ENCODE measurements at regions not wholly inside any gene's neighbourhood (a gene's known extent, or its start where the extent isn't known, plus 50 kb on each side); places are given as distances from the start of the nearest gene placed in this dataset.
A peak's percentile ranks its signal among the peaks of the same experiment; 100 is the strongest.
"Not testable (repeated sequence)": the region's sequence is repeated elsewhere in the genome, so short reads cannot be mapped to it uniquely, and the experiment has no call there.

DNA sequence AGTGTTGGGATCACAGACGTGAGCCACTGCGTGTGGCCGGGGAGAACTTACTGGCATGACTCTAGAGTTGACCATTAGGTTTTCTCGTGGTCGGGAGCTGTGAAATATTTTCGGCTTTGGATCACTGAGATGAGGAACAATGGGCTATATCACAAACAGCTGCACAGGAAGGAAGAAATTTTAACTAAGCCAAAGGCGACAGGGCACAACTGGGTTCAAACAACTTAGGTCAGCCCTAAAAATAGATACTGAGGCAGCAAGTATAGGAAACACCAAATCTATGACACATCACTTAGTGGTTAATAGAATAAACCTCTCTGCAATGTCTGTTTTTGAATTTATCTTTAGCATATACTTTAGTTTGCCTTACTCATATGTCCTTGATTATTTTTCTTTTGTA lies 162.9 kb downstream of the LRIG3 start:
- peaks cover 5% of the 10 kb centered on the region for H3K9me3 Mint-ChIP-seq
- no peak overlapping the region for H3K27ac Mint-ChIP-seq
- no peaks in the 10 kb centered on the region for H3K27me3 Mint-ChIP-seq (ENCODE audit: low read depth)

DNA sequence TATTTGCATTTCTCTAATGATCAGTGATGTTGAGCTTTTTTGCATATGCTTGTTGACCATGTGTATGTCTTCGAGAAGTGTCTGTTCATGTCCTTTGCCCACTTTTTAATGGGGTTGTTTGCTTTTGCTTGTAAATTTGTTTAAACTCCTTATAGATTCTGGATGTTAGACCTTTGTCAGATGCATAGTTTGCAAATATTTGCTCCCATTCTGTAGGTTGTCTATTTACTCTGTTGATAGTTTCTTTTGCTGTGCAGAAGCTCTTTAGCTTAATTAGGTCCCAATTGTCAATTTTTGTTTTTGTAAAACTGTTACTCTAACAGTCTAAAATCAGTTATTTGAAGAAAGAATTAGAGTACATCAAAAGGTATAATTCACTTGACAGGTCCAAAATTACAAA lies 160.6 kb downstream of the LRIG3 start:
- not testable (repeated sequence) for H3K4me3 Mint-ChIP-seq; DNase-seq (ENCODE audit: low spot score in 2 of 2, unreplicated experiment in 2 of 2); H3K4me1 Mint-ChIP-seq; H3K9me3 Mint-ChIP-seq; H3K36me3 Mint-ChIP-seq; H3K27ac Mint-ChIP-seq; H3K27me3 Mint-ChIP-seq (ENCODE audit: low read depth)

More for the DNA sequence above, 162.9 kb downstream of the LRIG3 start:
- DNase-seq (ENCODE audit: low spot score in 2 of 2, unreplicated experiment in 2 of 2) = no peak
- TF ChIP-seq, protein P1, sequence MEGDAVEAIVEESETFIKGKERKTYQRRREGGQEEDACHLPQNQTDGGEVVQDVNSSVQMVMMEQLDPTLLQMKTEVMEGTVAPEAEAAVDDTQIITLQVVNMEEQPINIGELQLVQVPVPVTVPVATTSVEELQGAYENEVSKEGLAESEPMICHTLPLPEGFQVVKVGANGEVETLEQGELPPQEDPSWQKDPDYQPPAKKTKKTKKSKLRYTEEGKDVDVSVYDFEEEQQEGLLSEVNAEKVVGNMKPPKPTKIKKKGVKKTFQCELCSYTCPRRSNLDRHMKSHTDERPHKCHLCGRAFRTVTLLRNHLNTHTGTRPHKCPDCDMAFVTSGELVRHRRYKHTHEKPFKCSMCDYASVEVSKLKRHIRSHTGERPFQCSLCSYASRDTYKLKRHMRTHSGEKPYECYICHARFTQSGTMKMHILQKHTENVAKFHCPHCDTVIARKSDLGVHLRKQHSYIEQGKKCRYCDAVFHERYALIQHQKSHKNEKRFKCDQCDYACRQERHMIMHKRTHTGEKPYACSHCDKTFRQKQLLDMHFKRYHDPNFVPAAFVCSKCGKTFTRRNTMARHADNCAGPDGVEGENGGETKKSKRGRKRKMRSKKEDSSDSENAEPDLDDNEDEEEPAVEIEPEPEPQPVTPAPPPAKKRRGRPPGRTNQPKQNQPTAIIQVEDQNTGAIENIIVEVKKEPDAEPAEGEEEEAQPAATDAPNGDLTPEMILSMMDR (IDR thresholded peaks at IDR 0.05; ENCODE audit: unreplicated experiment) = no peak
- no peaks in the 10 kb centered on the region for H3K4me1 Mint-ChIP-seq
- H3K4me3 Mint-ChIP-seq = no peak overlapping the region
- H3K36me3 Mint-ChIP-seq = no peaks in the 10 kb centered on the region

DNA sequence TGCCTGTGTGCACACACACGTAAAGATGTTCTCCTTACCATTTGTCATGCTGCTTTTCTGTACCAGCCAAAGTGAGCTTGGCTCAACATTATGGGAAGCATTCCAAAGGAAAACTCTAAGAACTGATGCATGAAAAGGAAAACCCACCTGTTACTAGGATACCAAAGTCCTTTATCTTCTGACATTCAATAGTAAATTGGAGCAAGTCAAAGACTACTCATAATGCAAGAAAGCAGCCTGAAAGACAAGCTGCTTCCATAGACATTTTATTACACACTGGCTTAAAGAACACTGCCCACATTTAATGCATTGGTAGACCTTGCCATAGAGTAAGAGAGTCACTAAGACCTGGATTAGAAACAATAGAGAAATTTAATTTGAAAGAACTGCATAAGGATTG lies 159.0 kb downstream of the LRIG3 start:
- Mint-ChIP-seq H3K36me3 (no peaks in the 10 kb centered on the region), H3K27ac (no peak overlapping the region), H3K4me3 (no peak overlapping the region), H3K27me3 (ENCODE audit: low read depth) (no peaks in the 10 kb centered on the region), H3K4me1 (no peaks in the 10 kb centered on the region), H3K9me3 (no peaks in the 10 kb centered on the region)
- TF ChIP-seq, protein P1 (IDR thresholded peaks at IDR 0.05; ENCODE audit: unreplicated experiment) = no peak
- no peak for DNase-seq (ENCODE audit: low spot score in 2 of 2, unreplicated experiment in 2 of 2)

DNA sequence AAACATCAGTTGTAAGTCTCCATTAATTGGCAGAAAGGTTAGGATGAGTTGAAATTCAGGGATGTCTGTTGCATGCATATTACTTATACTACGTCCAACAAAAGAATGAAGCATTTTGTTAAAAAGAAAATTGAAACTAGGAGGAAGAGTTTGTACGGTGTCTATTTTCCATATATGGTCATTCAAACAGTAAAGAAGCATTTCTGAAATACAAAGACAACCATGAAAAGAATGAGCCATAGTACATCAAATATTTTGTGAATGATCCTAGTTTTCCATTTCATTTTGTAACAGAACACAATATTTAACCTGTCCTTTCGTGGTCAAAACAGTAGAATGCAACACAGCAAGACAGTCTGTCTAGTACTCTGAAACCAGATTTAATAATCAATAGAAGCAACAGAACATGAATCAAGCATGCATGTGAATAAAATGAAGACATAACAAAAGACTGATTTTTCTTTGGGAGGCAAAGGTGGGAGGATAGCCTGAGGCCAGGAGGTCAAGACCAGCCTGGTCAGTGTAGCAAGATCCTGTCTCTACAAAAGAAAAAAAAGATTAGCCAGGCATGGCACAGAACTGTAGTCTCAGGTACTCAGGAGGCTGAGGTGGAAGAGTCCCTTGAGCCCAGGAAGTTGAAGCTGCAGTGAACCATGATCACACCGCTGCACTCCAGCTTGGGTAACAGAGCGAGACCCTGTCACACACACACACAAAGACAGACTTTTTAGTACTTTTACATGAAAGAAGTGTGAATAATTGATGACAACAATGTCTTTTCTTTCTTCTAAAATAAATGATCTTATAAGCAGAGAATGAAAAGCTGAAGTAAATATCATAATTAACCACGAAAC lies 156.0 kb downstream of the LRIG3 start:
- Mint-ChIP-seq H3K4me3 (no peak overlapping the region), H3K9me3 (peaks cover 10% of the 10 kb centered on the region), H3K4me1 (no peaks in the 10 kb centered on the region), H3K27me3 (ENCODE audit: low read depth) (no peaks in the 10 kb centered on the region), H3K36me3 (peaks cover 4% of the 10 kb centered on the region), H3K27ac (peak overlapping the region; percentile 2)
- DNase-seq (ENCODE audit: low spot score in 2 of 2, unreplicated experiment in 2 of 2) = no peak
- TF ChIP-seq, protein P1 (IDR thresholded peaks at IDR 0.05; ENCODE audit: unreplicated experiment) = no peak

DNA sequence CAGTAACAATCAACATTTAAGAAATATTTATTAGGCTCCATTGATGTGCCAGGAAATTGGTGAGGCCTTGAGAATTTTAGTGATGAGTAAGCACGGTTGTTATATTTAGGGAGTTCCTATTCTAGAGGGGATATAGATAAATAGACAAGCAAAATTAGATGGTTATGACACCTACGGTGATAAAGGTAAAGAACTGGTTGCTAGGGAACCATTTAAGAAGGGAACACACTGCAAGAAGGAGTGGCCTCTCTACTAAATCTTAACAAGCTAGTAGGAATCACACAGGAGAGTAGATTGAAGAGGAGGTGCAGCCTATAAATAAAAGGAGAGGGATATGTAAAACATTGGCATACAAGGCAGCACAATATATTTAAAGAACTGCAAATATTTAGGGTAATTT lies 155.2 kb downstream of the LRIG3 start:
- no peak overlapping the region for H3K27ac Mint-ChIP-seq
- no peak for DNase-seq (ENCODE audit: low spot score in 2 of 2, unreplicated experiment in 2 of 2)
- H3K36me3 Mint-ChIP-seq = peaks cover 4% of the 10 kb centered on the region
- TF ChIP-seq, protein P1 (IDR thresholded peaks at IDR 0.05; ENCODE audit: unreplicated experiment) = no peak
- H3K4me1 Mint-ChIP-seq = no peaks in the 10 kb centered on the region
- no peak overlapping the region for H3K4me3 Mint-ChIP-seq
- H3K9me3 Mint-ChIP-seq = peaks cover 14% of the 10 kb centered on the region
- H3K27me3 Mint-ChIP-seq (ENCODE audit: low read depth) = no peaks in the 10 kb centered on the region

DNA sequence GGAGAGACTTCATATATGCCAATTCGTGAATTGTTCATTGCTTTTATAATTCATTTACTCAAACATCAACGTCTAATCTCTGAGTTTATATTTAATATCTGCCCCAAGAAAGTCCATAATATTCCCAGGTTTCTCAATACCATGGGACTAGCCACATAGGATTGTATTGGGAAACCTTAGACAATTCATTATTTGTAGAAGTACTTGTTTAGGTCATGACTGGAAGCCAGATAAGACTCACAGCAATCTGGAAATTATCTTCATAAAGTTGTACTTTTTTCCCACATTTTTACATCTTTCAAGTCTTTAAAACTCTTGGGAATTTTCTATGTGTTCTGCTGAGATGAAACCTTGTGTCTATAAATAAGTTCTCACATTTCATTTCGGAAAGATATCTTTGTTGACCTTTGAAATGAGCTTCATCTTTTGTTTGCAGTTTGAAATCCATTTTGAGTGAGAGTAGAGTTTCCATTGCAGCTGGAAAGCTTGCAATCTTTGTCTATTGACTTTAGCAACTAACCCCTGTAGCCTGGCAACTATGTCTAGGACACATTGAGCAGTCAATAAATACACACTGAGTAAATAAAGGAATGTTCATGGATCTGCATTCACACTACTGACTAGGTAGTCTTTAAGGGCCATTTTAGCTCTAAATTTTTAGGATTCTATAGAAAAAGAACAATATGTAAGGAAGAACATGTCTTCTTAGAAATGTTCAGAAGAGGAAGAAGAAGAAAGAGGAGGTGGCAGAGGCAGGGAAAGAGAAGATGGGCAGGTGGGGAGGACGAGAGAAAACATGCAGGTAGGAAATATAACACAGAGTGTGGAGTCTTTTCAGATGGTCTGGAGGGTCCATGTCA lies 154.4 kb downstream of the LRIG3 start:
- Mint-ChIP-seq H3K36me3 (peaks cover 4% of the 10 kb centered on the region), H3K27ac (no peak overlapping the region), H3K27me3 (ENCODE audit: low read depth) (no peaks in the 10 kb centered on the region), H3K9me3 (peaks cover 14% of the 10 kb centered on the region), H3K4me3 (no peak overlapping the region), H3K4me1 (no peaks in the 10 kb centered on the region)
- TF ChIP-seq, protein P1 (IDR thresholded peaks at IDR 0.05; ENCODE audit: unreplicated experiment) = no peak
- no peak for DNase-seq (ENCODE audit: low spot score in 2 of 2, unreplicated experiment in 2 of 2)
